ENCODE measurements at regions not wholly inside any gene's neighbourhood (a gene's known extent, or its start where the extent isn't known, plus 50 kb on each side); places are given as distances from the start of the nearest gene placed in this dataset.

- H3K9ac ChIP-seq, result peak overlapping the region; percentile 81; the same call in 1 of the 2 replicates
- H3K27me3 ChIP-seq (ENCODE audit: insufficient read depth), result no peaks in the 10 kb centered on the region
- TF ChIP-seq POLR2AphosphoS5 (IDR thresholded peaks at IDR 0.05; ENCODE audit: low read depth, low read length) (peak; percentile 86), JUND (IDR thresholded peaks at IDR 0.05) (peak; percentile 96), FOSL2 (IDR thresholded peaks at IDR 0.05; ENCODE audit: borderline replicate concordance, low read depth) (peak; percentile 92), GABPA (IDR thresholded peaks at IDR 0.05; ENCODE audit: low read depth) (peak; percentile 21; the same call in 1 of the 2 replicates), SIN3A (IDR thresholded peaks at IDR 0.05; ENCODE audit: borderline replicate concordance, low read depth, low read length) (peak; percentile 71; the same call in 1 of the 2 replicates), FOXM1 (IDR thresholded peaks at IDR 0.05; ENCODE audit: low read depth) (peak; percentile 83), PBX3 (IDR thresholded peaks at IDR 0.05) (peak; percentile 88), EP300 (IDR thresholded peaks at IDR 0.05; ENCODE audit: borderline replicate concordance in 1 of 2, low read depth in 1 of 2, low read length in 1 of 2) (peak; percentile 6 to 92; a peak in 3 of 4 replicates), NFIC (IDR thresholded peaks at IDR 0.05; ENCODE audit: borderline replicate concordance) (peak; percentile 88), TCF12 (IDR thresholded peaks at IDR 0.05) (peak; percentile 89), FOXJ3 (CRISPR knock-in tag; IDR thresholded peaks at IDR 0.05) (no peak), ELF1 (IDR thresholded peaks at IDR 0.05) (peak; percentile 48; the same call in 1 of the 2 replicates), TAF1 (IDR thresholded peaks at IDR 0.05; ENCODE audit: borderline replicate concordance, low read depth, low read length) (0 out of 2 replicates have a peak, but pooled peaks have one; percentile 12), CTCF (IDR thresholded peaks at IDR 0.05) (no peak), MEF2A (IDR thresholded peaks at IDR 0.05; ENCODE audit: borderline replicate concordance, low read depth) (peak; percentile 54; the same call in 1 of the 2 replicates), MAX (IDR thresholded peaks at IDR 0.05; ENCODE audit: low read depth) (peak; percentile 94), YY1 (IDR thresholded peaks at IDR 0.05; ENCODE audit: low read depth) (0 out of 2 replicates have a peak, but pooled peaks have one; percentile 51), NRF1 (IDR thresholded peaks at IDR 0.05; ENCODE audit: low read depth, low read length) (no peak), RXRA (IDR thresholded peaks at IDR 0.05; ENCODE audit: borderline replicate concordance, low read depth) (peak; percentile 85; the same call in 1 of the 2 replicates), SMC3 (IDR thresholded peaks at IDR 0.05; ENCODE audit: low read depth, low read length) (no peak), USF2 (IDR thresholded peaks at IDR 0.05; ENCODE audit: borderline replicate concordance, low read depth, low read length) (no peak), TEAD4 (IDR thresholded peaks at IDR 0.05; ENCODE audit: borderline replicate concordance, insufficient read depth) (peak; percentile 95), GATA2 (CRISPR knock-in tag; IDR thresholded peaks at IDR 0.05) (no peak)
- TF ChIP-seq, protein P1, sequence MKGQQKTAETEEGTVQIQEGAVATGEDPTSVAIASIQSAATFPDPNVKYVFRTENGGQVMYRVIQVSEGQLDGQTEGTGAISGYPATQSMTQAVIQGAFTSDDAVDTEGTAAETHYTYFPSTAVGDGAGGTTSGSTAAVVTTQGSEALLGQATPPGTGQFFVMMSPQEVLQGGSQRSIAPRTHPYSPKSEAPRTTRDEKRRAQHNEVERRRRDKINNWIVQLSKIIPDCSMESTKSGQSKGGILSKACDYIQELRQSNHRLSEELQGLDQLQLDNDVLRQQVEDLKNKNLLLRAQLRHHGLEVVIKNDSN (IDR thresholded peaks at IDR 0.05; ENCODE audit: borderline replicate concordance, low read depth), result no peak
- TF ChIP-seq, protein P2, sequence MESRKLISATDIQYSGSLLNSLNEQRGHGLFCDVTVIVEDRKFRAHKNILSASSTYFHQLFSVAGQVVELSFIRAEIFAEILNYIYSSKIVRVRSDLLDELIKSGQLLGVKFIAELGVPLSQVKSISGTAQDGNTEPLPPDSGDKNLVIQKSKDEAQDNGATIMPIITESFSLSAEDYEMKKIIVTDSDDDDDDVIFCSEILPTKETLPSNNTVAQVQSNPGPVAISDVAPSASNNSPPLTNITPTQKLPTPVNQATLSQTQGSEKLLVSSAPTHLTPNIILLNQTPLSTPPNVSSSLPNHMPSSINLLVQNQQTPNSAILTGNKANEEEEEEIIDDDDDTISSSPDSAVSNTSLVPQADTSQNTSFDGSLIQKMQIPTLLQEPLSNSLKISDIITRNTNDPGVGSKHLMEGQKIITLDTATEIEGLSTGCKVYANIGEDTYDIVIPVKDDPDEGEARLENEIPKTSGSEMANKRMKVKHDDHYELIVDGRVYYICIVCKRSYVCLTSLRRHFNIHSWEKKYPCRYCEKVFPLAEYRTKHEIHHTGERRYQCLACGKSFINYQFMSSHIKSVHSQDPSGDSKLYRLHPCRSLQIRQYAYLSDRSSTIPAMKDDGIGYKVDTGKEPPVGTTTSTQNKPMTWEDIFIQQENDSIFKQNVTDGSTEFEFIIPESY (IDR thresholded peaks at IDR 0.05; ENCODE audit: borderline replicate concordance, low read depth), result peak; percentile 74
- POLR2A ChIA-PET, result no interaction called here
- no peaks in the 10 kb centered on the region for H4K20me1 ChIP-seq (ENCODE audit: insufficient read depth)
- no peak overlapping the region for H2AFZ ChIP-seq (ENCODE audit: low read depth)
- no peak for DNase-seq
- H3K79me2 ChIP-seq (ENCODE audit: insufficient read depth), result no peaks in the 10 kb centered on the region
- no peaks in the 10 kb centered on the region for H3K9me2 ChIP-seq
- peak overlapping the region; percentile 74 to 100; a peak in 3 of 4 replicates for H3K27ac ChIP-seq (ENCODE audit: low read depth in 2 of 2, low read length in 1 of 2)
- peak overlapping the region; percentile 26; the same call in 1 of the 2 replicates for H3K4me2 ChIP-seq
- no peak overlapping the region for H3K4me3 ChIP-seq (ENCODE audit: low read depth in 2 of 2, low read length in 1 of 2)
- WGBS (ENCODE audit: low lambda C conversion rate), result 3% methylated on average over 4 of the region's 4 CpGs
- H3K36me3 ChIP-seq (replicated peaks in 1 of 2; ENCODE audit: control insufficient read depth in 1 of 2, insufficient read depth in 2 of 2, low read length in 1 of 2), result no peaks in the 10 kb centered on the region
- peaks cover 64% of the 10 kb centered on the region for H3F3A ChIP-seq (replicated peaks; ENCODE audit: insufficient read depth)
- no peaks in the 10 kb centered on the region for H3K9me3 ChIP-seq
- H3K4me1 ChIP-seq (ENCODE audit: control insufficient read depth in 1 of 2, insufficient read depth in 2 of 2, low read depth in 1 of 2, low read length in 1 of 2), result peaks cover 0 to 46% of the 10 kb centered on the region in 2 experiments; a peak in 3 of 4 replicates
- CTCF ChIA-PET, result no interaction called here
Observed at GRCh38 chr6:105596284-105596755, 193.4 kb upstream of the PREP start.
